ENCODE measurements at regions not wholly inside any gene's neighbourhood (a gene's known extent, or its start where the extent isn't known, plus 50 kb on each side); places are given as distances from the start of the nearest gene placed in this dataset.
"Not testable (repeated sequence)": the region's sequence is repeated elsewhere in the genome, so short reads cannot be mapped to it uniquely, and the experiment has no call there.

- DNase-seq: peak; percentile 14 to 55 (median 17)
Observed at GRCh38 chr12:16828891-16829290, 222.9 kb upstream of the LMO3 start.

DNA sequence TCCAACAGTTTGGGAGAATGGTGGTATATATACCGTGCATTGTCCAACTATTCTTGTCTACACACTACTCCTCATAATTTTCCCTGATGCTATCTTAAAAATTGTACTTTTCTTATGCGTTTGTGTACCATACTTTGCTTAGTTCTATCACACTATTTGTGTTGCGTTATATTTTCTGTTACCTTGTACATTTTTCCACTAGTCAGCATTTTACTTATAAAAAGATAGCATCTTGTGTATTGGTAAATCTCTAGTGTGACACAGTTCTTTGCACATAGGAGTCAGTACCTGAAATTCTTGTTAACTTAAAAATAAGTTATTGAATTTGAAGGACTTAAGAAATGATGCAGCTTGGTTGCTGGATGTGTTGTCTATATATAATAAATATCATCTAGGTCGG lies 201.8 kb upstream of the LMO3 start:
- DNase-seq: no peak

- no peak for DNase-seq
Observed at GRCh38 chr12:16796168-16796567, 190.2 kb upstream of the LMO3 start.

DNA sequence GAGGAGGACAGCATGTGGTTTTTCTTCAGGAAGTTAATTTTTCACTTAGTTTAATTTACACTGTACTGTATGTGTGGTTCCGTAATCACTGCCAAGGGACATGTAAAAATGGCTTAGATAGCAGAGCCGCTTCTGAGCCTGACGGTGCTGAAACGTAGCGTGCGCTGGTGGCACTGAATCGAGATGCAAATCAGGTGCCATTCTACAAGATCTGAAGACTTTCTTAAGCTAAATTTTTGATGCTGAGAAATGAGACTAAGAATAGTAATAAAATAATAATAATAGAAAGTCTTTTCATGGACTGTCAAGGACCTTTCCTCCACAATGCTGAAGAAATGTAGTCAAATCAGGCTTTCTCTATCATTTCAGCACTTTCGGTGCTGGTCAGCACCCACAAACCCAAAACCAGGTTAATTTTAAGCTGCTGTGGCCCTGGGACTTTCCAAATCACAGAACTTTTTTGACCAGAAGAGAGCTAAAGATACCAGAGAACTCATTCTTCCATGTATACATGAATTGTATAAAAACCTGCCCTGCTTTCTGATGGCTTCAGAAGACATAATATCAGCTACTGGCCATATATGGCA lies 183.3 kb upstream of the LMO3 start:
- DNase-seq: no peak

- DNase-seq: no peak
Observed at GRCh38 chr12:16788506-16789203, 182.7 kb upstream of the LMO3 start.

DNA sequence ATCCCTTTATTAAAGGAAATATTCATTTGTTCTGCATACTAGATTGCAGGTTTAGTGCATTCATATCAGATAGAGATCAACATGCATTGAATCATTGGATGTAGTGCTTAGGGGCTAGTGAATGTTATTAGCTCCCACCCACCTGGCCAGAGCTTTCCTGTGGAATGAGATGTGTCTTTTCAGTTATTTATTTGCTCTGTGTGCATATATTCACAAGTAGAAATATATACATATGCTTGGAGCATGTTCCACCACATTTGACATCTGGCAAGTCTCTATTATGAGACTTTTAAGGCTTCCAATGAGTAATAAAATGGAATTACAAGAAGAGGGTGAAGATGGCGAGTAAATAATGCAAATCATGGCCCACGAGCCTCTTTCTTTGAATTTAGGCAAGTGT lies 180.0 kb upstream of the LMO3 start:
- no peak for DNase-seq

DNA sequence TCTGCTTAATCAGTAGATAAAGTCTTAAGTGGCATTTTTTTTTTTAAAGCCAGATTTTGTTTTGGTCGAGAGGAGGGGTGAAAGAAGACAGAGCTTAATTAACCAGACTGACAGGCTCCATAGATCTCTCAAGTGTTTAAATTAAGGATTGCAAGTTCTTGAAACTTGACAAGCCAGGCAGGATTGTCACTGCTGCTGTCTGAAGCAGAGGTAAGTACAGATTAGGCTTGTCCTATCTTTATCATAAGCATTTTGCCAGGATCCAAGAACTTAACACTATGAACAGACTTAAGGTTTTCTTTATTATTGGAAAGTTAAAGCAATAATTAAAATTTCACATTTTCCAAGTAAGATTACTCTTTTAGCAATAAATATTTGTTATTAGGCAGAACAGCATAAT lies 179.6 kb upstream of the LMO3 start:
- no peak for DNase-seq

DNA sequence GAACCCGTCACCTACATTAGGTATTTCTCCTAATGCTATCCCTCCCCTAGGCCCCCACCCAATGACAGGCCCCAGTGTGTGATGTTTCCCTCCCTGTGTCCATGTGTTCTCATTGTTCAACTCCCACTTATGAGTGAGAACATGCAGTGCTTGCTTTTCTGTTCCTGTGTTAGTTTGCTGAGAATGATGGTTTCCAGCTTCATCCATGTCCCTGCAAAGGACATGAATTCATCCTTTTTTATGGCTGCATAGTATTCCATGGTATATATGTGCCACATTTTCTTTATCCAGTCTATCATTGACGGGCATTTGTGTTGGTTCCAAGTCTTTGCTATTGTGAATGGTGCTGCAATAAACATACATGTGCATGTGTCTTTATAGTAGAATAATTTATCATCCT lies 163.2 kb upstream of the LMO3 start:
- not testable (repeated sequence) for DNase-seq

DNA sequence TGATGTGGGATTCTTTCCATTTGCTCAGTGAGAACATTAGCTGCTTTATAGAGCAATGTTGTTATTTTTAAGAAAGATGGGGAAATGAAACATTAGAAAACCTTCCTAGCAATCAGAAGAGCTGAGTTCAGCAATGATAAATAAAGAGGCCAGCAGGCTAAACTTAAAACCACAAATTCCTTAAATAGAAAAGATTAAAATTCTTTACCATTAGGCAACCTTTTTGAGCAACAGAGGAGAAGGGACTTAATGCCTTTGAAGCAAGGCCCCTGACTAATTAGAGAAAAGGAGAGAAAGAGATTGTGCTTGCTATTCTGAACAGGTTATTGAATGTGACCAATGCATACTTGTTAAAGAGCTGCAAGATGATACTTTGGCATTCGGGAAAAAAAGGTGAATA lies 160.8 kb upstream of the LMO3 start:
- no peak for DNase-seq

DNA sequence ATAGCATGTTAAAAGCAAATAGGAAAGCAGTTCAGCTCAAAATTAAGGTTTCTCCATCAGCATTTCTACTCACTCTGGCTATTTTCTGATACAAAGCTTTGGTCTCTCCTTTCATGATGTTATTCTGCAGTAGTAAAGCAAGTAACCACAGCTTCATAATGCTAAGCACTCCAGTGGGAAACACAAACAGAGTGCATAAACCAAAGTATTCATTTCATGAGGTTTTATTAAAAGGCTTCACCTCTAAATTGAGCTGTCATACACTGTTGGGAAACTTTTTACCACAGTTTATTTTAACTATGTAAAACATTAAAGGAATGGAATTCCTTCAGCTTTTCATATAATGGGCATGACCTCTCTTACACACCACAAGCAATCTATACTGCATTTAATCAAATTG lies 157.9 kb upstream of the LMO3 start:
- no peak for DNase-seq

DNA sequence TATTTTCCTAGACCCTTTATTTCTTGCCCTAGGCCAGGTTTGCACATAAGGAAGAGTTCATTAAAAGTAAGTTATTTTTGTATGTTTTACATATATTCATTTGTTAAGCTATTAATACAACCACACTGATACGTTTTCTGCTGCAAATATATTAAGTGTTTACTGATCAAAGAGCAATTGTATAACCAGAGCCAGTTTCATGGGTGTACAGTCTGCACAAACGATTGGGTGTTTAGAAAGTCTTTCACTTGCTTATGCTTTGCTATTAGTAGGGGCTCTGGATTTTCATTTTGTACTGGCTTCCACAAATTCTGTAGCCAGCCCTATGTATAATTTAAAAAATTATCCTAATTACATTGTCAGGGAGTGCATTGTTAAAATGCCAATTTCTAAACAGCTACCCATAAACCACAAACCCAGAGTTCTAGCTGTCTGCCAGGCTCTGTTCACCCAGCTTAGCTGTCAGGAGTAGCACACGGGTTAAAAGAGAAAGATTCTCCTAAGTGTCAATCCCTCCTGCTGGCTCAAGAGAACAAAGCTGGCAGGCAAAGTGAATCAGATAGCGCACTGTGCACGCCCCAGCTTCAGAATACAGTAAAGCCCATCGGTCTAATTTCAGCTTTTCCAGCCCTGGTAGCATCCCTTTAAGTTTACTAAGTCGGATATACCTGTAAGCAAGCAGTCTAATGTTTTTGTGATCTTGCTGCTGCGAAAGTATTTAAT lies 151.0 kb upstream of the LMO3 start:
- DNase-seq: peak in 2 of 3 experiments; percentile 38 to 72

GRCh38 chr12:16730772-16731171 lies 124.8 kb upstream of the LMO3 start:
- DNase-seq: no peak

GRCh38 chr12:16726879-16727278 lies 120.9 kb upstream of the LMO3 start:
- no peak for DNase-seq

DNA sequence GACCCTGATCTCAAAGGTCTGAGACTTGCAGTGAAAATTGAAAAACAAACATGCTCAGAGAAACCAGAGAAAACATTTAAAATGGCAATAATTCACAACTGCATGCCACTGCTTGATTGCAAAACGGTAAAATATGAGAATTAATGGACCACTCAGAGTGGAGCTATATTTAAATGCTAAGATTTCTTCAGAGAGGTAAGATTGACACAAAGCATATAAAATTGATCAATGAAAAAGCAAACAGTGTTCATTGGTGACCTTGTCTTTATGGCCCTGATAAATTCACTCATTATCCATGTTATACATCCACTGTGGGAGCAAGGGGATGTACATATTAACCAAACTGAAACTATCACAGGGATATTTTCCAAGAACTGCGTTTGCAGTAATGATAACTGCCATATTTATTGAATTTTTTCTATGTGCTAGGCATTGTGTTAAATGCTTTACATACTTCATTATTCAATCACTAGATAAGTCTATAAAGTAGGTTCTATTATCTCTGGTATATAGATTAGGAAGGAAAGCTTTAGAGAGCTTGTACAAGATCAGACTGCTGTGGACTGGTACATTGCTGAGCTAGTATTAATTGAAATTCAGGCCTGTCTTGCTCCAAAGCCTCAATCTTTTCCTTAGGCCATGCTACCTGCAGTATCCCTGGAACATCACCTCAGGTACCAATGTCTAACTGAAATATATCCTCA lies 113.9 kb upstream of the LMO3 start:
- DNase-seq: peak in 1 of 3 experiments; percentile 59

DNA sequence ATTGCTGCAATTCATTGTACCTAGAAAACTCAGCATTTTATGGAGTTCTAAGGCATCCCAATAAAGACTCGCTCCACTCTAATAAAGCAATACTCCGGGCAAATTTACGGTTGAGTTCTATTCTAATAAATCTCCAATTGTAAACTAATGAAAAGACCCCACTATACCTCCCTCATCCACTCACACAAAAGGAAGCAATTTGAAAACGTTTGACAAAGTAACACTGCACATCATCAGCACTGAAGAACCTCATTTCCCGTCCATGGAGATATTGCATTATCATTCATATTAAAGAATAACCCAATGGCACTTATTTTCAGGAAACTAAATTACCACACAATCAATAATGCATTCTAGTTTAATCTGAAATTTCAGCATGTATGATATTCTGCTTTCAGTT lies 111.0 kb upstream of the LMO3 start:
- no peak for DNase-seq

DNA sequence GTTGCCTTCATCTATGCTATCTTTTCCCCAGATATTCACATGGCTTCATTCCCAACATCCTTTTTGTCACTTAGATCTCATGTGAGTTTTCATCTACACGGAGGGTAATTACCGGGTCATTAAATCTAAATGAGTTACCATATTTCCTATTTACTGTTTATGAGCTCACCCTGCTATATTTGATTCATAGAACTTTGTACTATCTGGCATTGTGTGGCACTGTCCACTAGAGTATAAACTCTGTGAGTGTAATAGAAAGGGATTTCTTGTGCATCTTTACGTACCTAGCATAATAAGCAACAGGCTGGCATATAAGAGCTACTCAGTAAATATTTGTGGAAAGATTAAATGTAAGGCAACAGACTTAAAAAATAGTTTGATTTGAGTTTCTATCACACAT lies 86.1 kb upstream of the LMO3 start:
- DNase-seq: no peak

- DNase-seq: no peak
Observed at GRCh38 chr12:16691624-16692023, 85.7 kb upstream of the LMO3 start.

GRCh38 chr12:16688200-16688599 lies 82.2 kb upstream of the LMO3 start:
- no peak for DNase-seq

- no peak for DNase-seq
Observed at GRCh38 chr12:16685107-16685506, 79.1 kb upstream of the LMO3 start.

DNA sequence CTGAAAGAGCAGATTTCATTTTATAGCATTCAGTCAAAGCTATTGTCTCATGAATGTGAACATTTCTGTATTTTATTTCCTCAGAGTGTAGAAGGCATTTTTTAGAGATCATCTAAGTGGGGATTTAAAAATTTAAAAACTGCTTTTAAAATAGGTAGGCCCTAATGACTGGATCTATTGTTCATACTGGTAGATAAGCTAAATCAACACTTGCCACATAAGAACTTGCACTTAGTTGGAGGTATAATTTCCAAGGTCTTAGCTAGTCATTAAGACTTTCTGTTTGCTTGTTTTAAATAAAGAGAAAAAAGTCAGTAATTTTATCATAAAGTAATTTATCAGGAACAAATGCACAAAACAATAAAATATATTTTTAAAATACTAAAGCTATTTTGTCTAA lies 75.2 kb upstream of the LMO3 start:
- no peak for DNase-seq

- no peak for DNase-seq
Observed at GRCh38 chr12:16675438-16675837, 69.5 kb upstream of the LMO3 start.

GRCh38 chr12:16674885-16675284 lies 68.9 kb upstream of the LMO3 start:
- no peak for DNase-seq

GRCh38 chr12:16670456-16671050 lies 64.6 kb upstream of the LMO3 start:
- DNase-seq: no peak

Measured in NCI-H1417 (cell line).